Natural killer cell (primary cell): ENCODE measurements at regions not wholly inside any gene's neighbourhood (a gene's known extent, or its start where the extent isn't known, plus 50 kb on each side); places are given as distances from the start of the nearest gene placed in this dataset.

Experiments used
- ATAC-seq, 3 donors: fragments of 150-1000 bp in 2 of 3; fragments of 200-7000 bp in 1 of 3; cut with Tn5 transposase; 1 replicate in 1 of 3; 2 replicates in 2 of 3; pipeline ENCODE4 v1.10.0; 2021; ENCODE audit warnings: mild to moderate bottlenecking in 2 of 3, moderate library complexity in 2 of 3
- DNase-seq, 2 donors: peaks; one replicate each; pipeline versions ENCODE4 v3.0.0 to v3.0.0-alpha.2; 2013 to 2021; ENCODE audit warnings: mixed read lengths in 1 of 2
- H3K27ac ChIP-seq: one replicate; pipeline ENCODE4 v1.5.1; 2013; ENCODE audit warnings: mild to moderate bottlenecking, low read length
- H3K27me3 ChIP-seq: one replicate; pipeline ENCODE4 v1.6.1; 2013; ENCODE audit warnings: low read length; ENCODE audit not compliant: control insufficient read depth, insufficient read depth
- H3K36me3 ChIP-seq: one replicate; pipeline ENCODE4 v1.6.1; 2013; ENCODE audit warnings: low read length; ENCODE audit not compliant: control insufficient read depth, insufficient read depth
- H3K4me1 ChIP-seq: one replicate; pipeline ENCODE4 v1.6.1; 2013; ENCODE audit warnings: low read length; ENCODE audit not compliant: control insufficient read depth, insufficient read depth
- H3K4me3 ChIP-seq: one replicate; pipeline ENCODE4 v1.5.1; 2013; ENCODE audit warnings: low read length
- H3K9me3 ChIP-seq: one replicate; pipeline ENCODE4 v1.6.1; 2013; ENCODE audit warnings: low read length; ENCODE audit not compliant: control insufficient read depth, insufficient read depth
- H3K27ac Mint-ChIP-seq, 2 donors: one replicate each; pipeline ENCODE4 v1.8.0; 2022; ENCODE audit warnings: mild to moderate bottlenecking in 2 of 2, mixed read lengths in 2 of 2, moderate library complexity in 1 of 2
- H3K27me3 Mint-ChIP-seq, 2 donors: one replicate each; pipeline ENCODE4 v1.8.0; 2022; ENCODE audit warnings: low read depth in 2 of 2, mixed read lengths in 2 of 2
- H3K36me3 Mint-ChIP-seq: one replicate; pipeline ENCODE4 v1.8.0; 2022; ENCODE audit warnings: mixed read lengths
- H3K4me1 Mint-ChIP-seq, 2 donors: one replicate each; pipeline ENCODE4 v1.8.0; 2022; ENCODE audit warnings: mixed read lengths in 2 of 2
- H3K4me3 Mint-ChIP-seq: one replicate; pipeline ENCODE4 v1.8.0; 2022; ENCODE audit warnings: mild to moderate bottlenecking, moderate library complexity, mixed read lengths
- H3K9me3 Mint-ChIP-seq, 2 donors: one replicate each; pipeline ENCODE4 v1.8.0; 2022; ENCODE audit warnings: mixed read lengths in 2 of 2
- CTCF ChIP-seq: fragments of 200-600 bp; IDR thresholded peaks from one replicate; pipeline ENCODE4 v1.8.0; 2022; ENCODE audit warnings: antibody characterized with exemption
- WGBS: methylation state at CpG from one replicate; pipeline ENCODE4 v1.1.7; 2013; ENCODE audit warnings: missing lambda C conversion rate; ENCODE audit not compliant: insufficient coverage; 5-methylcytosine and 5-hydroxymethylcytosine counted together
- intact Hi-C: fragments of 100-400 bp; cut with micrococcal nuclease; formaldehyde crosslinking; loops from one replicate; pipeline ENCODE4 v1.14.2; 2022

GRCh38 chr1:58358346-58358745 lies 188.2 kb downstream of the OMA1 start:
- no peak overlapping the region for H3K27ac ChIP-seq
- intact Hi-C loops: no loop called here
- H3K4me3 ChIP-seq: no peak overlapping the region
- DNase-seq (no peak), ATAC-seq (no peak)
- 95% methylated on average over 3 of the region's 4 CpGs for WGBS
- H3K36me3 ChIP-seq: no peaks in the 10 kb centered on the region
- H3K27me3 ChIP-seq: no peaks in the 10 kb centered on the region
- H3K9me3 Mint-ChIP-seq: no peaks in the 10 kb centered on the region
- peaks cover 18% of the 10 kb centered on the region for H3K4me1 ChIP-seq
- H3K9me3 ChIP-seq: no peaks in the 10 kb centered on the region
- no peaks in the 10 kb centered on the region for H3K36me3 Mint-ChIP-seq
- H3K4me1 Mint-ChIP-seq: peaks cover 11 to 22% of the 10 kb centered on the region in 2 donors
- H3K4me3 Mint-ChIP-seq: no peak overlapping the region
- H3K27me3 Mint-ChIP-seq: peaks cover 0 to 4% of the 10 kb centered on the region in 2 donors
- no peak for TF ChIP-seq CTCF
- H3K27ac Mint-ChIP-seq: no peak overlapping the region

GRCh38 chr1:58356402-58356801 lies 190.1 kb downstream of the OMA1 start:
- no peaks in the 10 kb centered on the region for H3K9me3 ChIP-seq
- no peak overlapping the region for H3K27ac Mint-ChIP-seq
- 86% methylated on average over 2 of the region's 2 CpGs for WGBS

GRCh38 chr1:58353168-58353567 lies 193.4 kb downstream of the OMA1 start:
- no peak overlapping the region for H3K4me3 ChIP-seq
- WGBS: 100% methylated on average over 1 of the region's 2 CpGs
- Mint-ChIP-seq H3K4me3 (no peak overlapping the region), H3K27me3 (peaks cover 0 to 4% of the 10 kb centered on the region in 2 donors), H3K27ac (no peak overlapping the region), H3K4me1 (no peaks in the 10 kb centered on the region), H3K36me3 (peaks cover 8% of the 10 kb centered on the region), H3K9me3 (peaks cover 0 to 3% of the 10 kb centered on the region in 2 donors)
- no peak overlapping the region for H3K27ac ChIP-seq
- TF ChIP-seq CTCF: no peak
- no peaks in the 10 kb centered on the region for H3K36me3 ChIP-seq
- DNase-seq (no peak), ATAC-seq (no peak)
- intact Hi-C loops: no loop called here
- H3K27me3 ChIP-seq: no peaks in the 10 kb centered on the region
- H3K9me3 ChIP-seq: no peaks in the 10 kb centered on the region
- no peaks in the 10 kb centered on the region for H3K4me1 ChIP-seq

More at GRCh38 chr1:58356402-58356801, 190.1 kb downstream of the OMA1 start:
- Histone ChIP-seq H3K27ac (no peak overlapping the region), H3K4me1 (peaks cover 10% of the 10 kb centered on the region), H3K27me3 (no peaks in the 10 kb centered on the region), H3K4me3 (no peak overlapping the region), H3K36me3 (no peaks in the 10 kb centered on the region)
- Mint-ChIP-seq H3K4me3 (no peak overlapping the region), H3K9me3 (no peaks in the 10 kb centered on the region), H3K36me3 (peaks cover under 1% of the 10 kb centered on the region), H3K27me3 (peaks cover 0 to 4% of the 10 kb centered on the region in 2 donors), H3K4me1 (peaks cover 5 to 13% of the 10 kb centered on the region in 2 donors)
- no peak for DNase-seq
- no peak for TF ChIP-seq CTCF
- intact Hi-C loops: no loop called here
- no peak for ATAC-seq

- TF ChIP-seq CTCF: no peak
- Histone ChIP-seq H3K27ac (no peak overlapping the region), H3K4me3 (no peak overlapping the region), H3K36me3 (no peaks in the 10 kb centered on the region), H3K9me3 (no peaks in the 10 kb centered on the region), H3K27me3 (no peaks in the 10 kb centered on the region), H3K4me1 (no peaks in the 10 kb centered on the region)
- Mint-ChIP-seq H3K36me3 (peaks cover 8% of the 10 kb centered on the region), H3K9me3 (peaks cover 0 to 3% of the 10 kb centered on the region in 2 donors), H3K4me3 (no peak overlapping the region), H3K4me1 (no peaks in the 10 kb centered on the region), H3K27me3 (peaks cover 0 to 4% of the 10 kb centered on the region in 2 donors), H3K27ac (no peak overlapping the region)
- ATAC-seq: no peak
- intact Hi-C loops: no loop called here
- 93% methylated on average over 6 of the region's 6 CpGs for WGBS
- no peak for DNase-seq
These were observed 193.9 kb downstream of the OMA1 start for GRCh38 chr1:58352476-58353092.
